Panc1 (cell line): ENCODE measurements at regions not wholly inside any gene's neighbourhood (a gene's known extent, or its start where the extent isn't known, plus 50 kb on each side); places are given as distances from the start of the nearest gene placed in this dataset.

Source experiments
- POLR2AphosphoS5 ChIP-seq: IDR thresholded peaks from 2 replicates; pipeline ENCODE4 v1.6.1; 2012; ENCODE audit warnings: mild to moderate bottlenecking, low read depth, low read length, moderate library complexity
- SIN3A ChIP-seq: IDR thresholded peaks from 2 replicates; pipeline ENCODE4 v1.6.1; 2012; ENCODE audit warnings: low read depth, mild to moderate bottlenecking, low read length, moderate library complexity, borderline replicate concordance; ENCODE audit not compliant: insufficient read depth
- TF ChIP-seq, protein P1 (sequence below): fragments of 450-650 bp; IDR thresholded peaks from 2 replicates; pipeline ENCODE4 v1.5.1; 2017; ENCODE audit warnings: mild to moderate bottlenecking
- TF ChIP-seq, protein P2 (sequence below), 2 experiments: IDR thresholded peaks; 2 replicates each; pipeline ENCODE4 v1.6.1; 2011 to 2012; ENCODE audit warnings: low read depth in 2 of 2, control low read depth in 1 of 2, low read length in 1 of 2, mild to moderate bottlenecking in 1 of 2, moderate library complexity in 1 of 2; ENCODE audit not compliant: insufficient read depth in 1 of 2

DNA sequence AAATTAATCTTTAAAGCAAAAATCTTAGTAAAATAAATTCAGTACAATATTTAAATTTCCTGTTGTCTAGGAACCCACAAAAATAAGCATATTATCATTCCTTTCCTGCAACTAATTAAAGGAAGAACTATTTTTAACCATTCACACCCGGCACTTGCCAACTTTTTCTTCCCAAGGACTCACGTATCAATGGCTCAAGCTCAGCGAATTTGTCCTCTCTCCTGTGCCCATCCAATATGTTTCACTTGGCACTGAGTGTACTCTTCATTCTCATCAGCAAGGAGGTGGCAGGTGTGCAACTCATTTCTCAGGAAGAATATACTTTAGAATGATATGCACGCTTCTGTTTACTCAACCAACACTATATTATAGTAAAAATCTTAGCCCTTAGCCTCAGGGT, 419.4 kb downstream of the C6orf118 start:
- TF ChIP-seq, protein P1, sequence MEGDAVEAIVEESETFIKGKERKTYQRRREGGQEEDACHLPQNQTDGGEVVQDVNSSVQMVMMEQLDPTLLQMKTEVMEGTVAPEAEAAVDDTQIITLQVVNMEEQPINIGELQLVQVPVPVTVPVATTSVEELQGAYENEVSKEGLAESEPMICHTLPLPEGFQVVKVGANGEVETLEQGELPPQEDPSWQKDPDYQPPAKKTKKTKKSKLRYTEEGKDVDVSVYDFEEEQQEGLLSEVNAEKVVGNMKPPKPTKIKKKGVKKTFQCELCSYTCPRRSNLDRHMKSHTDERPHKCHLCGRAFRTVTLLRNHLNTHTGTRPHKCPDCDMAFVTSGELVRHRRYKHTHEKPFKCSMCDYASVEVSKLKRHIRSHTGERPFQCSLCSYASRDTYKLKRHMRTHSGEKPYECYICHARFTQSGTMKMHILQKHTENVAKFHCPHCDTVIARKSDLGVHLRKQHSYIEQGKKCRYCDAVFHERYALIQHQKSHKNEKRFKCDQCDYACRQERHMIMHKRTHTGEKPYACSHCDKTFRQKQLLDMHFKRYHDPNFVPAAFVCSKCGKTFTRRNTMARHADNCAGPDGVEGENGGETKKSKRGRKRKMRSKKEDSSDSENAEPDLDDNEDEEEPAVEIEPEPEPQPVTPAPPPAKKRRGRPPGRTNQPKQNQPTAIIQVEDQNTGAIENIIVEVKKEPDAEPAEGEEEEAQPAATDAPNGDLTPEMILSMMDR = no peak
- no peak for TF ChIP-seq POLR2AphosphoS5
- TF ChIP-seq SIN3A = no peak
- TF ChIP-seq, protein P2, sequence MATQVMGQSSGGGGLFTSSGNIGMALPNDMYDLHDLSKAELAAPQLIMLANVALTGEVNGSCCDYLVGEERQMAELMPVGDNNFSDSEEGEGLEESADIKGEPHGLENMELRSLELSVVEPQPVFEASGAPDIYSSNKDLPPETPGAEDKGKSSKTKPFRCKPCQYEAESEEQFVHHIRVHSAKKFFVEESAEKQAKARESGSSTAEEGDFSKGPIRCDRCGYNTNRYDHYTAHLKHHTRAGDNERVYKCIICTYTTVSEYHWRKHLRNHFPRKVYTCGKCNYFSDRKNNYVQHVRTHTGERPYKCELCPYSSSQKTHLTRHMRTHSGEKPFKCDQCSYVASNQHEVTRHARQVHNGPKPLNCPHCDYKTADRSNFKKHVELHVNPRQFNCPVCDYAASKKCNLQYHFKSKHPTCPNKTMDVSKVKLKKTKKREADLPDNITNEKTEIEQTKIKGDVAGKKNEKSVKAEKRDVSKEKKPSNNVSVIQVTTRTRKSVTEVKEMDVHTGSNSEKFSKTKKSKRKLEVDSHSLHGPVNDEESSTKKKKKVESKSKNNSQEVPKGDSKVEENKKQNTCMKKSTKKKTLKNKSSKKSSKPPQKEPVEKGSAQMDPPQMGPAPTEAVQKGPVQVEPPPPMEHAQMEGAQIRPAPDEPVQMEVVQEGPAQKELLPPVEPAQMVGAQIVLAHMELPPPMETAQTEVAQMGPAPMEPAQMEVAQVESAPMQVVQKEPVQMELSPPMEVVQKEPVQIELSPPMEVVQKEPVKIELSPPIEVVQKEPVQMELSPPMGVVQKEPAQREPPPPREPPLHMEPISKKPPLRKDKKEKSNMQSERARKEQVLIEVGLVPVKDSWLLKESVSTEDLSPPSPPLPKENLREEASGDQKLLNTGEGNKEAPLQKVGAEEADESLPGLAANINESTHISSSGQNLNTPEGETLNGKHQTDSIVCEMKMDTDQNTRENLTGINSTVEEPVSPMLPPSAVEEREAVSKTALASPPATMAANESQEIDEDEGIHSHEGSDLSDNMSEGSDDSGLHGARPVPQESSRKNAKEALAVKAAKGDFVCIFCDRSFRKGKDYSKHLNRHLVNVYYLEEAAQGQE (IDR thresholded peaks at IDR 0.05; ENCODE audit: insufficient read depth in 1 of 2, low read depth in 2 of 2, low read length in 1 of 2) = no peak
